IMR-90 (cell line): ENCODE measurements at regions not wholly inside any gene's neighbourhood (a gene's known extent, or its start where the extent isn't known, plus 50 kb on each side); places are given as distances from the start of the nearest gene placed in this dataset.

ENCODE experiments used
- ATAC-seq: fragments of 200-7000 bp; cut with Tn5 transposase; 2 replicates; pipeline ENCODE4 v1.9.1; 2020; ENCODE audit warnings: low read depth, mild to moderate bottlenecking, moderate library complexity
- BruUV-seq: library from RNA; stranded (reverse); fragments of 400-500 nt; replicated peaks from 2 replicates; lab custom pipeline; 2021; lab: Mats Ljungman, UMichigan
- CTCF ChIA-PET: fragments of 300-600 bp; formaldehyde crosslinking; extraction: SDS; loops from one replicate; lab custom pipeline; 2021; ENCODE audit warnings: antibody characterized with exemption; lab: Yijun Ruan, JAX
- POLR2A ChIA-PET: fragments of 300-600 bp; sonication (Branson Sonifier 250); formaldehyde crosslinking; loops from one replicate; lab custom pipeline; 2022; ENCODE audit warnings: antibody characterized with exemption; ENCODE audit not compliant: unreplicated experiment; lab: Charles Lee
- DNase-seq: peaks from one replicate; pipeline ENCODE4 v3.0.0; 2013
- H2AFZ ChIP-seq: replicated peaks from 2 replicates; pipeline ENCODE3; 2013; ENCODE audit warnings: low read length, mild to moderate bottlenecking; ENCODE audit not compliant: poor library complexity
- H2AK5ac ChIP-seq: 2 replicates; pipeline ENCODE4 v1.6.1; 2013; ENCODE audit warnings: low read depth, low read length, inconsistent platforms
- H2AK9ac ChIP-seq: replicated peaks from 2 replicates; pipeline ENCODE3; 2013; ENCODE audit warnings: mild to moderate bottlenecking, low read depth, low read length, moderate library complexity; ENCODE audit not compliant: poor library complexity
- H2BK120ac ChIP-seq: 2 replicates; pipeline ENCODE4 v1.6.1; 2013; ENCODE audit warnings: low read depth, low read length, inconsistent platforms
- H2BK15ac ChIP-seq: 3 replicates; pipeline ENCODE4 v1.6.1; 2013; ENCODE audit warnings: low read depth, low read length, inconsistent platforms
- H2BK20ac ChIP-seq: 2 replicates; pipeline ENCODE4 v1.6.1; 2013; ENCODE audit warnings: low read depth, mild to moderate bottlenecking, inconsistent platforms, low read length, moderate library complexity
- H2BK5ac ChIP-seq: 2 replicates; pipeline ENCODE4 v1.6.1; 2013; ENCODE audit warnings: mild to moderate bottlenecking, low read depth, low read length, inconsistent platforms; ENCODE audit not compliant: poor library complexity, severe bottlenecking
- H3K14ac ChIP-seq: replicated peaks from 2 replicates; pipeline ENCODE4 v1.6.1; 2013; ENCODE audit warnings: low read depth, low read length, inconsistent platforms
- H3K18ac ChIP-seq: 2 replicates; pipeline ENCODE4 v1.6.1; 2013; ENCODE audit warnings: low read depth, low read length, control low read depth
- H3K23ac ChIP-seq: 2 replicates; pipeline ENCODE4 v1.6.1; 2013; ENCODE audit warnings: low read depth, low read length, inconsistent platforms
- H3K27ac ChIP-seq: 2 replicates; pipeline ENCODE4 v1.5.1; 2013; ENCODE audit warnings: mild to moderate bottlenecking, control low read depth, low read length; ENCODE audit not compliant: insufficient read depth
- H3K27me3 ChIP-seq: 2 replicates; pipeline ENCODE4 v1.6.1; 2013; ENCODE audit warnings: low read length; ENCODE audit not compliant: control insufficient read depth, insufficient read depth
- H3K36me3 ChIP-seq: 2 replicates; pipeline ENCODE4 v1.6.1; 2013; ENCODE audit warnings: low read length, mixed read lengths; ENCODE audit not compliant: control insufficient read depth, insufficient read depth
- H3K4ac ChIP-seq: 2 replicates; pipeline ENCODE4 v1.6.1; 2013; ENCODE audit warnings: low read depth, low read length, inconsistent platforms
- H3K4me1 ChIP-seq: 2 replicates; pipeline ENCODE4 v1.6.1; 2013; ENCODE audit warnings: low read length, mixed read lengths; ENCODE audit not compliant: control insufficient read depth, insufficient read depth
- H3K4me2 ChIP-seq: 2 replicates; pipeline ENCODE4 v1.6.1; 2013; ENCODE audit warnings: low read depth, mild to moderate bottlenecking, control low read depth, low read length, moderate library complexity
- H3K4me3 ChIP-seq: 2 replicates; pipeline ENCODE4 v1.5.1; 2013; ENCODE audit warnings: low read depth, mild to moderate bottlenecking, control low read depth, low read length, moderate library complexity; ENCODE audit not compliant: insufficient read depth
- H3K56ac ChIP-seq: 2 replicates; pipeline ENCODE4 v1.6.1; 2013; ENCODE audit warnings: low read length, inconsistent platforms; ENCODE audit not compliant: insufficient read depth; ENCODE audit errors: extremely low read depth
- H3K79me1 ChIP-seq, 2 experiments: 2 replicates each; pipeline ENCODE4 v1.6.1; 2013; ENCODE audit warnings: low read length in 2 of 2, inconsistent platforms in 1 of 2, low read depth in 1 of 2
- H3K9ac ChIP-seq: 2 replicates; pipeline ENCODE4 v1.6.1; 2013; ENCODE audit warnings: low read depth, low read length, control low read depth
- H3K9me1 ChIP-seq: 2 replicates; pipeline ENCODE4 v1.6.1; 2013; ENCODE audit warnings: low read length, inconsistent platforms; ENCODE audit not compliant: insufficient read depth
- H3K9me3 ChIP-seq: 2 replicates; pipeline ENCODE4 v1.6.1; 2013; ENCODE audit warnings: low read length; ENCODE audit not compliant: control insufficient read depth, insufficient read depth
- H4K20me1 ChIP-seq: 2 replicates; pipeline ENCODE4 v1.6.1; 2013; ENCODE audit warnings: low read length, inconsistent platforms; ENCODE audit not compliant: insufficient read depth
- H4K5ac ChIP-seq: 2 replicates; pipeline ENCODE4 v1.6.1; 2013; ENCODE audit warnings: mild to moderate bottlenecking, low read depth, low read length, control low read depth
- H4K8ac ChIP-seq, 2 experiments: 2 replicates each; pipeline ENCODE4 v1.6.1; 2013; ENCODE audit warnings: low read depth in 2 of 2, low read length in 2 of 2, control low read depth in 1 of 2, inconsistent platforms in 1 of 2
- H4K91ac ChIP-seq: 2 replicates; pipeline ENCODE4 v1.6.1; 2013; ENCODE audit warnings: low read depth, low read length, inconsistent platforms; ENCODE audit not compliant: insufficient read depth
- BHLHE40 ChIP-seq: fragments of 150-350 bp; IDR thresholded peaks from 2 replicates; pipeline ENCODE4 v1.6.1; 2016; ENCODE audit warnings: mild to moderate bottlenecking, low read depth, low read length
- CEBPB ChIP-seq: IDR thresholded peaks from 2 replicates; pipeline ENCODE4 v1.6.1; 2012; ENCODE audit warnings: low read depth, low read length, improper control_type of control experiment
- CHD1 ChIP-seq: IDR thresholded peaks from 2 replicates; pipeline ENCODE4 v1.6.1; 2012; ENCODE audit warnings: low read depth, low read length, improper control_type of control experiment
- CTCF ChIP-seq: conservative IDR thresholded peaks from 2 replicates; pipeline ENCODE4 v1.5.1; 2012; ENCODE audit warnings: mild to moderate bottlenecking, low read depth, low read length, improper control_type of control experiment
- ELK1 ChIP-seq: fragments of 150-350 bp; IDR thresholded peaks from 2 replicates; pipeline ENCODE4 v1.6.1; 2016; ENCODE audit warnings: low read depth, mild to moderate bottlenecking, low read length, moderate library complexity, borderline replicate concordance
- FOS ChIP-seq: fragments of 150-350 bp; IDR thresholded peaks from 2 replicates; pipeline ENCODE4 v1.6.1; 2016; ENCODE audit warnings: low read depth, low read length
- MAFK ChIP-seq: IDR thresholded peaks from 2 replicates; pipeline ENCODE4 v1.6.1; 2012; ENCODE audit warnings: low read depth, low read length, improper control_type of control experiment
- MAZ ChIP-seq: IDR thresholded peaks from 2 replicates; pipeline ENCODE4 v1.6.1; 2012; ENCODE audit warnings: low read depth, mild to moderate bottlenecking, low read length, improper control_type of control experiment, moderate library complexity, borderline replicate concordance
- MXI1 ChIP-seq: IDR thresholded peaks from 2 replicates; pipeline ENCODE4 v1.6.1; 2012; ENCODE audit warnings: low read depth, mild to moderate bottlenecking, low read length, moderate library complexity, borderline replicate concordance
- NFE2L2 ChIP-seq: fragments of 150-350 bp; IDR thresholded peaks from 2 replicates; pipeline ENCODE4 v1.6.1; 2016; ENCODE audit warnings: low read depth, mild to moderate bottlenecking, low read length
- POLR2A ChIP-seq: IDR thresholded peaks from 2 replicates; pipeline ENCODE4 v1.6.1; 2012; ENCODE audit warnings: mild to moderate bottlenecking, low read depth, low read length
- RAD21 ChIP-seq: IDR thresholded peaks from 2 replicates; pipeline ENCODE4 v1.6.1; 2012; ENCODE audit warnings: low read length, improper control_type of control experiment
- RCOR1 ChIP-seq: IDR thresholded peaks from 2 replicates; pipeline ENCODE4 v1.6.1; 2012; ENCODE audit warnings: mild to moderate bottlenecking, low read length, improper control_type of control experiment; ENCODE audit not compliant: insufficient replicate concordance
- RFX5 ChIP-seq: IDR thresholded peaks from 2 replicates; pipeline ENCODE4 v1.8.0; 2012; ENCODE audit warnings: low read depth, mild to moderate bottlenecking, low read length, moderate library complexity
- SMC3 ChIP-seq: fragments of 150-350 bp; IDR thresholded peaks from 2 replicates; pipeline ENCODE4 v1.6.1; 2016; ENCODE audit warnings: low read depth, mild to moderate bottlenecking, antibody characterized with exemption, low read length, moderate library complexity
- USF2 ChIP-seq: fragments of 150-350 bp; IDR thresholded peaks from 2 replicates; pipeline ENCODE4 v1.6.1; 2017; ENCODE audit warnings: mild to moderate bottlenecking, antibody characterized with exemption, low read length, low read depth
- WGBS, 2 experiments: methylation state at CpG; one replicate each; pipeline versions ENCODE4 v1.1.5 to v1.1.7; 2013; ENCODE audit warnings: missing lambda C conversion rate in 2 of 2; ENCODE audit not compliant: insufficient read length in 1 of 2; ENCODE audit errors: extremely low coverage in 2 of 2; 5-methylcytosine and 5-hydroxymethylcytosine counted together
- dilution Hi-C: fragments of 300-500 bp; cut with HindIII; formaldehyde crosslinking; loops from one replicate; pipeline ENCODE4 v1.14.3; 2018; ENCODE audit warnings: low sequenced_read_pairs; ENCODE audit not compliant: unreplicated experiment
- in situ Hi-C: fragments of 300-500 bp; cut with MboI; formaldehyde crosslinking; loops from 3 replicates; pipeline ENCODE4 v1.14.3; 2019; ENCODE audit warnings: low sequenced_read_pairs, inconsistent platforms, mixed read lengths
- intact Hi-C: fragments of 100-400 bp; cut with micrococcal nuclease; formaldehyde crosslinking; loops from 2 replicates; pipeline ENCODE4 v1.10.0; 2022

- dilution Hi-C loops (no loop called here), in situ Hi-C loops (no loop called here), intact Hi-C loops (no loop called here)
- H3K9me3 ChIP-seq = no peaks in the 10 kb centered on the region
- H3K36me3 ChIP-seq = no peaks in the 10 kb centered on the region
- 0 out of 2 replicates have a peak overlapping the region, but pooled peaks have one; percentile 11 for H3K4ac ChIP-seq
- H4K8ac ChIP-seq = no peak overlapping the region
- no peak overlapping the region for H3K23ac ChIP-seq
- whole genome bisulfite sequencing, 2 experiments = 87% methylated on average over 2 of the region's 4 CpGs; no CpG with 5 or more reads in 1 of the 2 experiments
- no peaks in the 10 kb centered on the region for H3K27me3 ChIP-seq
- no peak overlapping the region for H3K56ac ChIP-seq
- H3K9ac ChIP-seq = no peak overlapping the region
- no peak overlapping the region for H2BK5ac ChIP-seq
- no peaks in the 10 kb centered on the region for H3K9me1 ChIP-seq
- H3K18ac ChIP-seq = no peak overlapping the region
- H3K4me1 ChIP-seq = no peaks in the 10 kb centered on the region; the same call in 1 of the 2 replicates
- H2BK20ac ChIP-seq = no peak overlapping the region
- H3K4me3 ChIP-seq = no peak overlapping the region
- no peak overlapping the region for H2AK9ac ChIP-seq
- no peak overlapping the region for H4K91ac ChIP-seq
- H3K27ac ChIP-seq = no peak overlapping the region
- no peak for ATAC-seq
- CTCF ChIA-PET = no interaction called here
- no peak for DNase-seq
- H3K4me2 ChIP-seq = no peak overlapping the region
- peak overlapping the region; percentile 79; the same call in 1 of the 2 replicates for H2AK5ac ChIP-seq
- POLR2A ChIA-PET = no interaction called here
- no peak overlapping the region for H2BK120ac ChIP-seq
- no peak overlapping the region for H3K14ac ChIP-seq
- TF ChIP-seq BHLHE40 (no peak), RFX5 (no peak), MXI1 (no peak), CHD1 (no peak), RAD21 (no peak), MAFK (no peak), NFE2L2 (no peak), USF2 (no peak), FOS (no peak), RCOR1 (no peak), CEBPB (no peak), ELK1 (no peak), POLR2A (no peak), CTCF (no peak), SMC3 (no peak), MAZ (no peak)
- no TSS peak for BruUV-seq
- no peak overlapping the region for H2BK15ac ChIP-seq
- H4K5ac ChIP-seq = no peak overlapping the region
- no peaks in the 10 kb centered on the region for H4K20me1 ChIP-seq
- no peaks in the 10 kb centered on the region for H3K79me1 ChIP-seq
- H2AFZ ChIP-seq = no peak overlapping the region
These were observed 299.0 kb upstream of the DDHD1 start for GRCh38 chr14:53452005-53452673.
